ENCODE measurements at regions not wholly inside any gene's neighbourhood (a gene's known extent, or its start where the extent isn't known, plus 50 kb on each side); places are given as distances from the start of the nearest gene placed in this dataset.
A peak's percentile ranks its signal among the peaks of the same experiment; 100 is the strongest.
"Not testable (repeated sequence)": the region's sequence is repeated elsewhere in the genome, so short reads cannot be mapped to it uniquely, and the experiment has no call there.

GRCh38 chr6:97778290-97779038 lies 495.4 kb upstream of the MMS22L start:
- no peak for DNase-seq
- intact Hi-C loops (cut with DNase I), result no loop called here

- intact Hi-C loops (cut with DNase I); DNase-seq: not testable (repeated sequence)
These were observed 496.2 kb upstream of the MMS22L start for GRCh38 chr6:97779039-97779766.

GRCh38 chr6:97790926-97791590 lies 508.0 kb upstream of the MMS22L start:
- peak in 3 of 10 donors; percentile 48 to 80 (median 65) for DNase-seq
- intact Hi-C loops (cut with DNase I), result no loop called here

- intact Hi-C loops (cut with DNase I), result no loop called here
- DNase-seq, result no peak
These were observed 522.6 kb upstream of the MMS22L start for GRCh38 chr6:97805596-97805995.

GRCh38 chr6:97812940-97813339 lies 529.9 kb upstream of the MMS22L start:
- intact Hi-C loops (cut with DNase I), result no loop called here
- DNase-seq, result no peak

- intact Hi-C loops (cut with DNase I), result no loop called here
- DNase-seq, result peak in 6 of 10 donors; percentile 13 to 81 (median 38)
These were observed 531.0 kb upstream of the MMS22L start for GRCh38 chr6:97813889-97814567.

GRCh38 chr6:97815301-97815812 lies 532.3 kb upstream of the MMS22L start:
- DNase-seq, result no peak
- intact Hi-C loops (cut with DNase I), result no loop called here

- no peak for DNase-seq
- intact Hi-C loops (cut with DNase I), result no loop called here
These were observed 533.5 kb upstream of the MMS22L start for GRCh38 chr6:97816526-97816925.

- intact Hi-C loops (cut with DNase I), result no loop called here
These were observed 536.7 kb upstream of the MMS22L start for GRCh38 chr6:97819710-97820109.

GRCh38 chr6:97820400-97820799 lies 537.4 kb upstream of the MMS22L start:
- intact Hi-C loops (cut with DNase I), result no loop called here
- no peak for DNase-seq

More at GRCh38 chr6:97819710-97820109, 536.7 kb upstream of the MMS22L start:
- peak in 5 of 10 donors; percentile 6 to 70 (median 24) for DNase-seq

- intact Hi-C loops (cut with DNase I), result no loop called here
- DNase-seq, result no peak
These were observed 539.6 kb upstream of the MMS22L start for GRCh38 chr6:97822632-97823031.

GRCh38 chr6:97841763-97842162 lies 558.7 kb upstream of the MMS22L start:
- intact Hi-C loops (cut with DNase I), result no loop called here
- DNase-seq, result peak in 1 of 10 donors; percentile 25

GRCh38 chr6:97842521-97842920 lies 559.5 kb upstream of the MMS22L start:
- no peak for DNase-seq
- intact Hi-C loops (cut with DNase I), result no loop called here

- intact Hi-C loops (cut with DNase I), result no loop called here
- DNase-seq, result no peak
These were observed 566.4 kb upstream of the MMS22L start for GRCh38 chr6:97849390-97849789.

GRCh38 chr6:97850458-97851212 lies 567.6 kb upstream of the MMS22L start:
- intact Hi-C loops (cut with DNase I), result no loop called here
- DNase-seq, result no peak

GRCh38 chr6:97863697-97864096 lies 580.7 kb upstream of the MMS22L start:
- intact Hi-C loops (cut with DNase I), result no loop called here

GRCh38 chr6:97864366-97864765 lies 581.4 kb upstream of the MMS22L start:
- DNase-seq, result no peak
- intact Hi-C loops (cut with DNase I), result no loop called here

More at GRCh38 chr6:97863697-97864096, 580.7 kb upstream of the MMS22L start:
- no peak for DNase-seq

- no peak for DNase-seq
- intact Hi-C loops (cut with DNase I), result no loop called here
These were observed 581.8 kb upstream of the MMS22L start for GRCh38 chr6:97864826-97865225.

- peak in 1 of 10 donors; percentile 26 for DNase-seq
- intact Hi-C loops (cut with DNase I), result no loop called here
These were observed 582.6 kb upstream of the MMS22L start for GRCh38 chr6:97865612-97866011.

- intact Hi-C loops (cut with DNase I), result no loop called here
- DNase-seq, result no peak
These were observed 583.6 kb upstream of the MMS22L start for GRCh38 chr6:97866616-97867015.
